CD4-positive, alpha-beta T cell (primary cell): ENCODE measurements at regions not wholly inside any gene's neighbourhood (a gene's known extent, or its start where the extent isn't known, plus 50 kb on each side); places are given as distances from the start of the nearest gene placed in this dataset.

Experiments used
- ATAC-seq: fragments of 200-7000 bp; cut with Tn5 transposase; one replicate; pipeline ENCODE4 v1.10.0; 2022; ENCODE audit warnings: mild to moderate bottlenecking; ENCODE audit not compliant: poor library complexity
- CTCF ChIA-PET: fragments of 350-600 bp; sonication (Branson Sonifier 250); formaldehyde crosslinking; loops from one replicate; lab custom pipeline; 2021; ENCODE audit warnings: antibody characterized with exemption, inconsistent platforms; lab: Charles Lee
- POLR2A ChIA-PET: fragments of 350-600 bp; sonication (Branson Sonifier 250); formaldehyde crosslinking; loops from one replicate; lab custom pipeline; 2021; ENCODE audit warnings: antibody characterized with exemption, inconsistent platforms; lab: Charles Lee
- DNase-seq, 14 experiments: peaks; one replicate each; pipeline ENCODE4 v3.0.0-alpha.2; 2013 to 2020; ENCODE audit warnings: mixed read lengths in 2 of 14
- H3K27ac ChIP-seq, 2 donors: one replicate each; pipeline versions ENCODE4 v1.5.1 to v1.7.0; 2013; ENCODE audit warnings: low read length in 2 of 2, low read depth in 1 of 2, mild to moderate bottlenecking in 1 of 2
- H3K27me3 ChIP-seq, 2 experiments: 1 replicate in 1 of 2; 2 replicates in 1 of 2; pipeline versions ENCODE4 v1.6.1 to v1.7.0; 2013; ENCODE audit warnings: low read length in 2 of 2, control low read depth in 1 of 2, mild to moderate bottlenecking in 1 of 2, moderate library complexity in 1 of 2; ENCODE audit not compliant: insufficient read depth in 2 of 2, control insufficient read depth in 1 of 2
- H3K36me3 ChIP-seq: one replicate; pipeline ENCODE4 v1.6.1; 2013; ENCODE audit warnings: low read length, control low read depth; ENCODE audit not compliant: insufficient read depth
- H3K4me1 ChIP-seq: one replicate; pipeline ENCODE4 v1.6.1; 2013; ENCODE audit warnings: low read length, control low read depth; ENCODE audit not compliant: insufficient read depth
- H3K4me3 ChIP-seq: one replicate; pipeline ENCODE4 v1.5.1; 2013; ENCODE audit warnings: mild to moderate bottlenecking, low read length, moderate library complexity
- H3K9me3 ChIP-seq, 2 experiments: 1 replicate in 1 of 2; 2 replicates in 1 of 2; pipeline versions ENCODE4 v1.6.1 to v1.7.0; 2013; ENCODE audit warnings: low read length in 2 of 2, mild to moderate bottlenecking in 2 of 2, control low read depth in 1 of 2, moderate library complexity in 1 of 2; ENCODE audit not compliant: control insufficient read depth in 1 of 2, insufficient read depth in 1 of 2
- H3K27ac Mint-ChIP-seq: one replicate; pipeline ENCODE4 v1.8.0; 2020; ENCODE audit warnings: mixed read lengths
- H3K27me3 Mint-ChIP-seq: one replicate; pipeline ENCODE4 v1.8.0; 2021; ENCODE audit warnings: mixed read lengths
- H3K36me3 Mint-ChIP-seq: one replicate; pipeline ENCODE4 v1.8.0; 2021; ENCODE audit warnings: low read depth, mixed read lengths
- H3K4me1 Mint-ChIP-seq: one replicate; pipeline ENCODE4 v1.8.0; 2021; ENCODE audit warnings: low read depth, mixed read lengths
- H3K4me3 Mint-ChIP-seq: one replicate; pipeline ENCODE4 v1.8.0; 2020; ENCODE audit warnings: mild to moderate bottlenecking, mixed read lengths
- H3K9me3 Mint-ChIP-seq: one replicate; pipeline ENCODE4 v1.8.0; 2020; ENCODE audit warnings: mixed read lengths
- intact Hi-C, 2 experiments: fragments of 100-400 bp; cut with DNase I in 1 of 2; cut with micrococcal nuclease in 1 of 2; formaldehyde crosslinking; loops; one replicate each; pipeline versions ENCODE4 v1.15.1 to v1.9.0; 2023 to 2025; cut with DNase I, micrococcal nuclease
- TF ChIP-seq, protein P1 (sequence below): fragments of 200-600 bp; IDR thresholded peaks from one replicate; pipeline ENCODE4 v1.8.0; 2022; ENCODE audit warnings: antibody characterized with exemption, mild to moderate bottlenecking

DNA sequence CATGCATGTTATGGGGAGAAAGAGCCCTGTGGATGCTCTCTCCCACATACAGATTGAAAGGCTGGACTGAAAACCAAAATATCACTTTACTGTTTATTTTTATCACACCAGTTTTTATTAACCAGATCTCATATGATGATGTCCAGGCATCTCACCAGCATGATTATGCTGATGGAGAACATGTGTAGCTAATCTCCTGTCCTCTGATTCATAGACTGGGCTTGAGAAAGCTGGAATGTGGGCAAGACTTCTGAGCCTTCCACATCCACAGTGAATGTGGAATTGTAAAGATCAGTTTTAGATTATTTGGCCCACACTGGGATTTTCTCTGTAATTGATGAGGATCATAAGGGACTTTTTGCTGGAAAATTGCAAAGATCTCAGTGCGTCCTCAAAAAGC lies 137.9 kb downstream of the ICOS start:
- Histone ChIP-seq H3K4me3 (no peak overlapping the region), H3K27me3 (no peaks in the 10 kb centered on the region), H3K27ac (no peak overlapping the region), H3K36me3 (no peaks in the 10 kb centered on the region), H3K9me3 (no peaks in the 10 kb centered on the region), H3K4me1 (no peaks in the 10 kb centered on the region)
- Mint-ChIP-seq H3K27ac (no peak overlapping the region), H3K4me1 (no peaks in the 10 kb centered on the region), H3K36me3 (no peaks in the 10 kb centered on the region), H3K27me3 (no peaks in the 10 kb centered on the region), H3K9me3 (no peaks in the 10 kb centered on the region), H3K4me3 (no peak overlapping the region)
- ChIA-PET CTCF (no interaction called here), POLR2A (no interaction called here)
- intact Hi-C loops, result loop anchor here in 1 of 2 experiments (5.0 kb wide), 1 partner anchor 103 kb away; no protein-coding TSS in a partner anchor
- TF ChIP-seq, protein P1, sequence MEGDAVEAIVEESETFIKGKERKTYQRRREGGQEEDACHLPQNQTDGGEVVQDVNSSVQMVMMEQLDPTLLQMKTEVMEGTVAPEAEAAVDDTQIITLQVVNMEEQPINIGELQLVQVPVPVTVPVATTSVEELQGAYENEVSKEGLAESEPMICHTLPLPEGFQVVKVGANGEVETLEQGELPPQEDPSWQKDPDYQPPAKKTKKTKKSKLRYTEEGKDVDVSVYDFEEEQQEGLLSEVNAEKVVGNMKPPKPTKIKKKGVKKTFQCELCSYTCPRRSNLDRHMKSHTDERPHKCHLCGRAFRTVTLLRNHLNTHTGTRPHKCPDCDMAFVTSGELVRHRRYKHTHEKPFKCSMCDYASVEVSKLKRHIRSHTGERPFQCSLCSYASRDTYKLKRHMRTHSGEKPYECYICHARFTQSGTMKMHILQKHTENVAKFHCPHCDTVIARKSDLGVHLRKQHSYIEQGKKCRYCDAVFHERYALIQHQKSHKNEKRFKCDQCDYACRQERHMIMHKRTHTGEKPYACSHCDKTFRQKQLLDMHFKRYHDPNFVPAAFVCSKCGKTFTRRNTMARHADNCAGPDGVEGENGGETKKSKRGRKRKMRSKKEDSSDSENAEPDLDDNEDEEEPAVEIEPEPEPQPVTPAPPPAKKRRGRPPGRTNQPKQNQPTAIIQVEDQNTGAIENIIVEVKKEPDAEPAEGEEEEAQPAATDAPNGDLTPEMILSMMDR, result no peak
- no peak for ATAC-seq
- no peak for DNase-seq

DNA sequence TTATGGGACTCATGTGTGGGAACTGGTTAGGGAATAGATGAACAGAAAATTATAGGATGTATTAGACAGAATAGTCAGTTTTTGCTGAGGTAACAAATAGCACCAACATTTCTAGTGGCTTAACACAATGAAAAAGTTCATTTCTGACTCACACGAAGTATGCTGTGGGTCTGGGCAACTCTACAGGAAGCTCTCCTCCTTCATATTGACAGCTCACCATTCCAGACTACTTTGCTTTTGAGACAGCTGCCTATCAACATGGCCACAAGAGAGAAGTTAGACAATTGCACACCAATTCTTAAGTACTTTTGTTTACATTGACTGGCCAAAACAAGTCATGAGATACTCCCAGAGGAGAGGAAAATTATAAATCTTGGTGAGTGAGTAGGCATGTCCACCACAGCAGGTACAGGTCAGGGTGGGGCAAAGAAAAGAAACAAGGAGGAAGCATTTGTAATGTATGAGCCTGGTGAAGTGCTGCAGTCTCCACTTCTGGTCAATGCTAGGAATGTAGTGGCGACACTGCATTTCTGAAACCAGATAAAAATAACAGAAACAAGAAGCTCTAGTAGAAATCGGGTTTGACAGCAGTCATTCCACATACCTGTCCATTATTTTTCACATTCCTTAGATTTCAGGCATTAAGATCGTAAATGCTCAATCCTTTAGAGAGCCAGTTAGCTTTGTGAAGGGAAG lies 141.6 kb downstream of the ICOS start:
- Mint-ChIP-seq H3K9me3 (no peaks in the 10 kb centered on the region), H3K4me1 (no peaks in the 10 kb centered on the region), H3K27me3 (no peaks in the 10 kb centered on the region), H3K36me3 (no peaks in the 10 kb centered on the region), H3K4me3 (no peak overlapping the region), H3K27ac (no peak overlapping the region)
- DNase-seq (no peak), ATAC-seq (no peak)
- Histone ChIP-seq H3K9me3 (no peaks in the 10 kb centered on the region), H3K4me1 (no peaks in the 10 kb centered on the region), H3K27ac (no peak overlapping the region), H3K4me3 (no peak overlapping the region), H3K27me3 (no peaks in the 10 kb centered on the region), H3K36me3 (no peaks in the 10 kb centered on the region)
- ChIA-PET CTCF (interaction anchor here (0.6 kb wide), 1 partner anchor 97 kb away, joined by 3 read pairs; no protein-coding TSS in a partner anchor), POLR2A (no interaction called here)
- TF ChIP-seq, protein P1, result no peak
- intact Hi-C loops, result no loop called here

DNA sequence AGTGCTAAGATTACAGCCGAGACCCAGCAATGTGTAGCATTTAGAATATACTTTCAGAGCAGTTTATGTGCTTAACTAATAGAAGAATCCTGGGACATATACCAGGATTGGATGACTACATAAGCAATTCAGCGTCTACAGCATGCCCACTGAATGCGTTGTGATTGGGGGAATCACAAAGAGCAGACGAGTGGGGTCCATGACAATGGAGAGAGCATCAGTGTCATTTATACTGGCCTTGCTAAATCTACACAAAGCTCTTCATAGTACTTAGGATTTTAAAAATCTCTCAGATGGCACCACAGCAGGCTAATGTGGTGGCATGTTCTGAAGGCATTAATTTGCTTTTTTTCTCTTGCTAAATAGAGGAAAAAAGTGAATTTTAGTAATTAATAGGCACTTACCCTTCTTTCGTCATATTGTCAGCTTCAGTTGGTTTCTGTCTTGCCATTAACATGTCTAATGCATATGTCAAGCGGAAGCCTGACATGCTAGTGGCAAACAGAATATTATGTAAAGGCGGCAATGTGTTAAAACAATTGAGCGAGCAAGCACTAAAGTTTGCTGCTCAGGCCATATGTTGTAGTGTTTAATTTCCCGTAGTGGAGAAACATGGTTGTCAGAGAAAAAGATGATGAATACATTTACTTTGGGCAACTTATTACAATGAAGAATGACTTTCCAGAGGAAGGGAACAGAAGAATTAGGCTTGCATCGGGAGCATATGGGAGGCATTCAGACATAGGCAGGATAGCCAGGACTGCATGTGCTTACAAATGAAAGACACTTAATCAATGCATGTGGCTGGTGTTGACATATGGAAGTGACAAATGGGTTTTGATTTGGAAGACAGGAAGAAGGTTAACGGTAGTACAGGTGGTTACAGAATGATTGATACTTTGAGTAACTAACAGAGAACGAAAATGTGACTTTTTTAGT lies 145.2 kb downstream of the ICOS start:
- intact Hi-C loops, result no loop called here
- Histone ChIP-seq H3K27me3 (no peaks in the 10 kb centered on the region), H3K9me3 (no peaks in the 10 kb centered on the region), H3K27ac (no peak overlapping the region), H3K36me3 (no peaks in the 10 kb centered on the region), H3K4me1 (no peaks in the 10 kb centered on the region), H3K4me3 (no peak overlapping the region)
- ATAC-seq (no peak), DNase-seq (no peak)
- Mint-ChIP-seq H3K27ac (no peak overlapping the region), H3K36me3 (no peaks in the 10 kb centered on the region), H3K9me3 (no peaks in the 10 kb centered on the region), H3K27me3 (no peaks in the 10 kb centered on the region), H3K4me1 (no peaks in the 10 kb centered on the region), H3K4me3 (no peak overlapping the region)
- POLR2A ChIA-PET, result no interaction called here
- TF ChIP-seq, protein P1, result no peak
- CTCF ChIA-PET, result interaction anchor here (1.9 kb wide), 1 partner anchor 10 kb away, joined by 8 read pairs; no protein-coding TSS in a partner anchor
